HL-60/S4 treated with phorbol 12-myristate 13-acetate at 8.2 ng/mL for 4 days and 3 days (cell line): ENCODE measurements at regions not wholly inside any gene's neighbourhood (a gene's known extent, or its start where the extent isn't known, plus 50 kb on each side); places are given as distances from the start of the nearest gene placed in this dataset.

Source experiments
- in situ Hi-C: fragments of 300-500 bp; cut with MboI; formaldehyde crosslinking; loops from 2 replicates; pipeline ENCODE4 v1.15.0; 2022; ENCODE audit warnings: low sequenced_read_pairs

GRCh38 chr20:22004946-22005345 lies 299.5 kb downstream of the PAX1 start:
- in situ Hi-C loops = no loop called here

- in situ Hi-C loops = no loop called here
Observed at GRCh38 chr20:22003680-22004079, 298.2 kb downstream of the PAX1 start.

- in situ Hi-C loops = no loop called here
Observed at GRCh38 chr20:22001886-22002285, 296.4 kb downstream of the PAX1 start.

- in situ Hi-C loops = no loop called here
Observed at GRCh38 chr20:21995461-21995860, 290.0 kb downstream of the PAX1 start.

GRCh38 chr20:21994203-21994602 lies 288.7 kb downstream of the PAX1 start:
- in situ Hi-C loops = no loop called here

- in situ Hi-C loops = no loop called here
Observed at GRCh38 chr20:21982559-21982958, 277.1 kb downstream of the PAX1 start.

- in situ Hi-C loops = no loop called here
Observed at GRCh38 chr20:21981597-21982344, 276.3 kb downstream of the PAX1 start.

GRCh38 chr20:21981179-21981578 lies 275.7 kb downstream of the PAX1 start:
- in situ Hi-C loops = no loop called here

GRCh38 chr20:21971436-21971835 lies 266.0 kb downstream of the PAX1 start:
- in situ Hi-C loops = no loop called here

- in situ Hi-C loops = no loop called here
Observed at GRCh38 chr20:21968486-21968885, 263.0 kb downstream of the PAX1 start.

GRCh38 chr20:21967481-21967880 lies 262.0 kb downstream of the PAX1 start:
- in situ Hi-C loops = no loop called here

GRCh38 chr20:21956591-21956990 lies 251.1 kb downstream of the PAX1 start:
- in situ Hi-C loops = no loop called here

GRCh38 chr20:21947406-21947805 lies 241.9 kb downstream of the PAX1 start:
- in situ Hi-C loops = no loop called here

- in situ Hi-C loops = no loop called here
Observed at GRCh38 chr20:21944227-21944626, 238.8 kb downstream of the PAX1 start.

GRCh38 chr20:21941941-21942805 lies 236.7 kb downstream of the PAX1 start:
- in situ Hi-C loops = no loop called here

- in situ Hi-C loops = no loop called here
Observed at GRCh38 chr20:21936720-21937380, 231.4 kb downstream of the PAX1 start.

GRCh38 chr20:21936261-21936660 lies 230.8 kb downstream of the PAX1 start:
- in situ Hi-C loops = no loop called here

GRCh38 chr20:21933526-21933925 lies 228.1 kb downstream of the PAX1 start:
- in situ Hi-C loops = no loop called here

GRCh38 chr20:21921251-21921650 lies 215.8 kb downstream of the PAX1 start:
- in situ Hi-C loops = no loop called here

GRCh38 chr20:21920211-21920610 lies 214.7 kb downstream of the PAX1 start:
- in situ Hi-C loops = no loop called here

- in situ Hi-C loops = no loop called here
Observed at GRCh38 chr20:21918398-21918797, 212.9 kb downstream of the PAX1 start.

GRCh38 chr20:21902391-21902790 lies 196.9 kb downstream of the PAX1 start:
- in situ Hi-C loops = no loop called here
